GM10248 (cell line): ENCODE measurements at regions not wholly inside any gene's neighbourhood (a gene's known extent, or its start where the extent isn't known, plus 50 kb on each side); places are given as distances from the start of the nearest gene placed in this dataset.

ENCODE experiments used
- CTCF ChIA-PET: fragments of 300-600 bp; sonication (Branson Sonifier 250); formaldehyde crosslinking; extraction: SDS; loops from one replicate; lab custom pipeline; 2021; ENCODE audit warnings: antibody characterized with exemption; lab: Yijun Ruan, JAX
- POLR2A ChIA-PET: fragments of 350-650 bp; sonication (Branson Sonifier 250); formaldehyde crosslinking; extraction: SDS; loops from one replicate; lab custom pipeline; 2020; ENCODE audit warnings: antibody characterized with exemption; lab: Yijun Ruan, JAX
- DNase-seq: peaks from one replicate; pipeline ENCODE4 v3.0.0; 2012; ENCODE audit errors: extremely low spot score
- TF ChIP-seq, protein P1 (sequence below): IDR thresholded peaks from 2 replicates; pipeline ENCODE4 v1.5.1; 2012; ENCODE audit warnings: mild to moderate bottlenecking, low read depth; ENCODE audit errors: extremely low read depth, missing control alignments, control extremely low read depth

DNA sequence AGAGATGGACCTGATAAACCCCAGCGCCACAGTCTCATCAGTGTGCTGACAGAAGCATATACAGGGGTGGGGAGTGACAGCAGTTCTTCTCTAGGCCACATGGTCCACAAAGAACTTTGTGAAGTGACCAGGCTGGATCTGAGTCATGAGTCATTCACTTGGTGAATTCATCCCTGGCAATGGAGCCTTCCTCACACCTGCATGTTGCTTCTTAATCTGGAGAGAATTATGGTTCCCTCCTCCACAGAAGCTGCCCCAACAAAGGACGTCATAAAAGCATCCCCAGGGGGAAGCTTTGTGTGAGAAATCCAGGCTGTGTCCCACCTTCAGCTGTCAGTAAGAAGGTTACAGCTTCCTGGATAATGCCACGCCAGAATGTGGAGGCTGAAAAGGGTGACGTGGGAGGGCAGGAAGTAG, 215.6 kb upstream of the MAF start:
- POLR2A ChIA-PET = no interaction called here
- TF ChIP-seq, protein P1, sequence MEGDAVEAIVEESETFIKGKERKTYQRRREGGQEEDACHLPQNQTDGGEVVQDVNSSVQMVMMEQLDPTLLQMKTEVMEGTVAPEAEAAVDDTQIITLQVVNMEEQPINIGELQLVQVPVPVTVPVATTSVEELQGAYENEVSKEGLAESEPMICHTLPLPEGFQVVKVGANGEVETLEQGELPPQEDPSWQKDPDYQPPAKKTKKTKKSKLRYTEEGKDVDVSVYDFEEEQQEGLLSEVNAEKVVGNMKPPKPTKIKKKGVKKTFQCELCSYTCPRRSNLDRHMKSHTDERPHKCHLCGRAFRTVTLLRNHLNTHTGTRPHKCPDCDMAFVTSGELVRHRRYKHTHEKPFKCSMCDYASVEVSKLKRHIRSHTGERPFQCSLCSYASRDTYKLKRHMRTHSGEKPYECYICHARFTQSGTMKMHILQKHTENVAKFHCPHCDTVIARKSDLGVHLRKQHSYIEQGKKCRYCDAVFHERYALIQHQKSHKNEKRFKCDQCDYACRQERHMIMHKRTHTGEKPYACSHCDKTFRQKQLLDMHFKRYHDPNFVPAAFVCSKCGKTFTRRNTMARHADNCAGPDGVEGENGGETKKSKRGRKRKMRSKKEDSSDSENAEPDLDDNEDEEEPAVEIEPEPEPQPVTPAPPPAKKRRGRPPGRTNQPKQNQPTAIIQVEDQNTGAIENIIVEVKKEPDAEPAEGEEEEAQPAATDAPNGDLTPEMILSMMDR = no peak
- no peak for DNase-seq
- CTCF ChIA-PET = no interaction called here

DNA sequence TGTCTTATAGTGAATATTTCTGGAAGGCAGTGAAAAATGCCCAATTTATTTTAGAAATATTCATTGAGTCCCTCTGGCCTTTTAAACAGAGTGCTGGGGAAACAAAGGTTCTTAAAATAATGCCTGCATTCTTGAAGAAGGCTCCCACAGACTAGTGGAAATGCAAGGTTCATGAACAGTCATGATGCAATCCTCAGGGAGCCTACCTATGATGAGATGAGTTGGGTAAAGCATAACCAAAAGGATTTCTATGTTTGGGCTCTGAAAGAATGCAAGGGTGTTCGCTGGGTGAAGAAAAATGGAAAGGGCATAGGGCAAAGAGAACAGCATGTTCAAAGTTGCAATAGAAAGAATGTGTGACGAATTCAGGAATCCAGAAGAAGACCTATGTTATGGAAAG, 214.5 kb upstream of the MAF start:
- CTCF ChIA-PET = no interaction called here
- POLR2A ChIA-PET = no interaction called here
- TF ChIP-seq, protein P1 = no peak

DNA sequence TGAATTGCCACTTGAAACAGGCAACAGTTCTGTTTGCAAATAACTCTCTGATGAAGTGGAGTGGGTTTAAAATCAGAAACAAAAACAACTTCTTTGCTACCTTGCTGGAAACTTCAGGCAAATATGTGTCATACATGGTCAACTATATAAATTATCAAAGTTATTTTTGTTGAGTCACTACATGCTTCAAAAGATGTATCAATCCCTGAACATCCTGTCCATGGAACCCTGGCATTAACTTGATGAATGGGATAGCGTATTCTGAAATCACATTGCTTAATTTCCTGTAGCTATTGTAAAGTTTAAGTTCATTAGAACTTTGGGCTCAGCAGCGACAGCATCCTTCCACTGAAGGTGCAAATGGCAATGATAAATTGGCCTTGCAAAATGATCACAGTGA, 213.6 kb upstream of the MAF start:
- CTCF ChIA-PET = interaction anchor here (1.3 kb wide), 1 partner anchor 10 kb away, joined by 3 read pairs; no protein-coding TSS in a partner anchor

More for the DNA sequence above, 214.5 kb upstream of the MAF start:
- no peak for DNase-seq

DNA sequence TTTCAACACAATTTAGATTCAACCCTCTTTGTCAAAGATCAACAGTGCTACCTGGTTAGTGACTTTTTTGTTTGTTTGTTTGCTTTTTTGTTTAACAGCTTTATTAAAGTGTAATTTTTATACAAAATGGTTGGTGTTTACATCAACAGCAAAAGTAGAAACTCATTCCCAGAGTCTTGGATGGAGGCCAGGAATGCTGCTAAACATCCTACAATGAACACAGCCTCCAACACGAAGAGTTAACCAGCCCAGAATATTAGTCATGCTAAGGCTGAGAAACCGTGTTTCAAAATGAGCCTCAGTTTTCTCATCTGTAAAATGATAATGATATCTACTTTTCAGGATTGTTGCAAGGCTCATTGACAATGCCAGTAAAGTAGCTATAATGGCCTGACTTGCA, 211.0 kb upstream of the MAF start:
- ChIA-PET CTCF (no interaction called here), POLR2A (no interaction called here)
- no peak for DNase-seq
- TF ChIP-seq, protein P1 = no peak

More for the DNA sequence above, 213.6 kb upstream of the MAF start:
- TF ChIP-seq, protein P1 = no peak
- POLR2A ChIA-PET = no interaction called here
- DNase-seq = no peak

DNA sequence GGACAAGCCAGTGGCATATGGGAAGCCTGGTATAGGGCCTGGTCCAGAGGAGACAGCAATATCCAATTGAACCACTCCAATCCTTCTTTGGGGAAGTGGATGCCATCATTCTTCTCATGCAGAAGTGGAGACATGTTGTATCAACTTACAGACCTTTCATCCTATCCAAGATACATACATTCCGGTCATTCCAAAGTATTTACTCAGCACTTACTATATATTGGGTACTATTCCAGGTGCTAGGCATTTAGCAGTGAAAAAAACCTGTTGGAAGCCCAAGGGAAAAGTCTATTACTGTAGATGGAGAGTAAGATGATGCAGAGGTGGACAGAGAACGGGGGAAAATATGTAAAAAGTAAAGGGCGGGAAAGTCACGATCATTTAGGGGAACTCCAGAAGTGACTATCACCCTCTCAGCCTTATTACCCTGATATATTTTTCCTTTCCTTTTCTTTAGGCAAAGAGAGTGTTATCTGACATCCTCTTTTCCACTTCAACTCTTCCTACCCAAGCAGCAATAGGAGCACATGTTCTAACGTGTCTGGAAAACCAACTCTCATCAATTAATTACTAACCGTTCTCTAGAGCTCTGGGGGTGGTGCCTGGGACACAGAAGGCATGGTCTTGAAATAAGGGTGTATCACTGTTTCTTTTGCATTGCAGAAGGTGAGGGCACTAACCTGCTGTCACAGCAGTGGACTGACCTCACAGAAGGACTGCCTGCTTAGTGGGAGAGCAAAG, 210.1 kb upstream of the MAF start:
- CTCF ChIA-PET = interaction anchor here (0.9 kb wide), 1 partner anchor 10 kb away, joined by 3 read pairs; no protein-coding TSS in a partner anchor
- DNase-seq = no peak
- TF ChIP-seq, protein P1 = no peak
- POLR2A ChIA-PET = no interaction called here

DNA sequence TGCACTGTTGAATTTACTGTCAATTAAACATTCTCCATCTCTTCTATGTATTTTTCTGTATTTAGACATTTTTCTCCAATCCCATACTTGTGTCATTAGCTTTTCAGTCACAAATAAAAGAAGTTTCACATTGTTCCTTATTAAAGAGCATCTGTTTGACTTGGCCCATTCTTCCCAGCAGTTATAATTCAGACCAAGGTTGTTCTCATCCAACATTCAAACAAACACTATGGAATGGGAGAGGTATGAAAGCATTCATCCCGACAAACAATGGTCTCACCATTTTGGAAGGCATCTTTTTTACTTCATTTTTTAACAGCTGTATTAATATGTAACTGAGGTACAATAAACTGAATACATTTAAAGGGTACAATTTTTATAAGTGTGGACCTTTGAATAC, 208.8 kb upstream of the MAF start:
- TF ChIP-seq, protein P1 = no peak
- CTCF ChIA-PET = interaction anchor here (0.7 to 0.9 kb wide), 2 partner anchors 9 to 19 kb away, joined by 3 read pairs; no protein-coding TSS in a partner anchor
- POLR2A ChIA-PET = no interaction called here
- DNase-seq = no peak

DNA sequence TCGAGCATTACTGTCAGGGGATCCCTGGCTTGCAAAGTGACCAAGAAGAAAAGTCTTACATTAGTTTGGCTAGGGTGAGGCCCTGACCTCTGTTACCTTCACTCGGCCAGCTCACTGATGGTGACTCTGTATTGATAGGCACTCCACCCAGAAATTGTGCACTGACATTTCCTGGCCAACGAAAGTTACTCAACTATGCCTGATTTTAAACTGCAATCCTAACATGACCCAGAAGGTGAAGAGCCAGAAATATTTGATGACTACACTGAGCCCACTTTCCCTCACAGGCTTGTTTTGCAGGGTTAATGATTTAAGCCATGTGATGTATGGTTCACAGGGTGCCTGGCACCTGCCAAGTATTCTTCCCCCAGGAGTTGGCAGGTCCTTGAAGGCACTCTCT, 208.2 kb upstream of the MAF start:
- CTCF ChIA-PET = interaction anchor here (0.7 kb wide), 1 partner anchor 18 kb away, joined by 3 read pairs; no protein-coding TSS in a partner anchor
- TF ChIP-seq, protein P1 = no peak
- DNase-seq = no peak
- POLR2A ChIA-PET = no interaction called here
